Endothelial cell of umbilical vein (primary cell): ENCODE measurements at regions not wholly inside any gene's neighbourhood (a gene's known extent, or its start where the extent isn't known, plus 50 kb on each side); places are given as distances from the start of the nearest gene placed in this dataset.

Experiments used
- BruUV-seq: library from RNA; stranded (reverse); fragments of 400-500 nt; replicated peaks from 2 replicates; lab custom pipeline; 2021; lab: Mats Ljungman, UMichigan
- CTCF ChIA-PET: fragments of 300-600, 350-600 bp; sonication (Branson Sonifier 250); formaldehyde crosslinking; loops from one replicate; lab custom pipeline; 2021; ENCODE audit warnings: antibody characterized with exemption, inconsistent platforms; lab: Charles Lee
- POLR2A ChIA-PET: fragments of 300-600, 350-600 bp; sonication (Branson Sonifier 250); formaldehyde crosslinking; loops from one replicate; lab custom pipeline; 2021; ENCODE audit warnings: antibody characterized with exemption, inconsistent platforms; lab: Charles Lee
- DNase-seq: peaks from one replicate; pipeline ENCODE4 v3.0.0-alpha.2; 2011; ENCODE audit warnings: low read depth, low spot score
- FAIRE-seq: peaks from 2 replicates; lab custom pipeline; 2011; peaks lifted over from hg19 to GRCh38; lab: Jason Lieb, UNC
- H2AFZ ChIP-seq: 2 replicates; pipeline ENCODE4 v1.6.0; 2012; ENCODE audit warnings: low read depth, low read length, control low read depth, inconsistent platforms
- H3K27ac ChIP-seq: 2 replicates; pipeline ENCODE4 v1.5.1; 2011; ENCODE audit warnings: low read depth, mild to moderate bottlenecking, control low read depth, low read length, moderate library complexity; ENCODE audit not compliant: insufficient read depth
- H3K27me3 ChIP-seq, 2 experiments: 2 replicates each; pipeline versions ENCODE4 v1.6.0 to v1.6.1; 2011; ENCODE audit warnings: low read length in 2 of 2, mixed read lengths in 1 of 2; ENCODE audit not compliant: control insufficient read depth in 2 of 2, insufficient read depth in 2 of 2
- H3K36me3 ChIP-seq, 2 experiments: 2 replicates in 1 of 2; 3 replicates in 1 of 2; pipeline ENCODE4 v1.5.1; 2011; ENCODE audit warnings: low read length in 2 of 2, mild to moderate bottlenecking in 1 of 2, moderate library complexity in 1 of 2; ENCODE audit not compliant: control insufficient read depth in 2 of 2, insufficient read depth in 2 of 2; ENCODE audit errors: extremely low read depth in 1 of 2
- H3K4me1 ChIP-seq: 3 replicates; pipeline ENCODE4 v1.5.1; 2011; ENCODE audit warnings: mild to moderate bottlenecking, low read length; ENCODE audit not compliant: control insufficient read depth, insufficient read depth; ENCODE audit errors: extremely low read depth
- H3K4me2 ChIP-seq: 2 replicates; pipeline ENCODE4 v1.6.1; 2011; ENCODE audit warnings: low read length, control low read depth, mixed read lengths; ENCODE audit not compliant: insufficient read depth
- H3K4me3 ChIP-seq, 3 experiments: fragments of 200-600 bp in 1 of 3; sonication (generic), shearing (Covaris generic) in 1 of 3; replicated peaks in 1 of 3; 2 replicates each; pipeline ENCODE4 v1.5.1; 2011 to 2016; ENCODE audit warnings: control low read depth in 3 of 3, low read length in 3 of 3, mild to moderate bottlenecking in 2 of 3, inconsistent platforms in 1 of 3, low read depth in 1 of 3, moderate library complexity in 1 of 3; ENCODE audit not compliant: insufficient read depth in 1 of 3
- H3K79me2 ChIP-seq: 2 replicates; pipeline ENCODE4 v1.6.0; 2012; ENCODE audit warnings: low read length, inconsistent platforms; ENCODE audit not compliant: control insufficient read depth, insufficient read depth
- H3K9ac ChIP-seq: replicated peaks from 2 replicates; pipeline ENCODE3; 2011; ENCODE audit warnings: low read length, control low read depth; ENCODE audit not compliant: insufficient read depth; ENCODE audit errors: extremely low read depth
- H3K9me1 ChIP-seq: replicated peaks from 3 replicates; pipeline ENCODE4 v1.6.0; 2011; ENCODE audit warnings: mild to moderate bottlenecking, low read length; ENCODE audit not compliant: control insufficient read depth, insufficient read depth; ENCODE audit errors: extremely low read depth
- H3K9me3 ChIP-seq: replicated peaks from 2 replicates; pipeline ENCODE4 v1.5.1; 2012; ENCODE audit warnings: low read length, inconsistent platforms; ENCODE audit not compliant: control insufficient read depth, insufficient read depth
- H4K20me1 ChIP-seq: replicated peaks from 2 replicates; pipeline ENCODE3; 2011; ENCODE audit warnings: mild to moderate bottlenecking, low read length; ENCODE audit not compliant: control insufficient read depth, insufficient read depth; ENCODE audit errors: extremely low read depth
- FOS ChIP-seq: IDR thresholded peaks from 2 replicates; pipeline ENCODE4 v1.6.1; 2011; ENCODE audit warnings: mild to moderate bottlenecking, low read length, moderate library complexity, borderline replicate concordance; ENCODE audit not compliant: insufficient read depth
- GATA2 ChIP-seq: IDR thresholded peaks from 2 replicates; pipeline ENCODE4 v1.7.0; 2011; ENCODE audit warnings: low read depth, mild to moderate bottlenecking, moderate library complexity, mixed read lengths, low read length; ENCODE audit not compliant: insufficient read length, insufficient read depth
- JUN ChIP-seq: IDR thresholded peaks from 2 replicates; pipeline ENCODE4 v1.6.1; 2011; ENCODE audit warnings: borderline replicate concordance, low read depth; ENCODE audit not compliant: insufficient read length, insufficient read depth
- POLR2A ChIP-seq: IDR thresholded peaks from 2 replicates; pipeline ENCODE4 v1.6.1; 2012; ENCODE audit warnings: low read depth, mild to moderate bottlenecking, control low read depth, low read length
- POLR2AphosphoS5 ChIP-seq: IDR thresholded peaks from 2 replicates; pipeline ENCODE4 v1.6.1; 2012; ENCODE audit warnings: low read depth, mild to moderate bottlenecking, control low read depth, low read length, moderate library complexity; ENCODE audit not compliant: insufficient read depth
- dilution Hi-C: fragments of 300-500 bp; cut with MboI; formaldehyde crosslinking; loops from one replicate; pipeline ENCODE4 v1.15.0; 2019; ENCODE audit warnings: low sequenced_read_pairs; ENCODE audit not compliant: extremely low pct_ligation_motif_present
- intact Hi-C: fragments of 100-400 bp; cut with micrococcal nuclease; formaldehyde crosslinking; loops from one replicate; pipeline ENCODE4 v1.10.0; 2022
- TF ChIP-seq, protein P1 (sequence below), 2 donors: IDR thresholded peaks; 1 replicate in 1 of 2; 2 replicates in 1 of 2; pipeline ENCODE4 v1.5.1; 2011; ENCODE audit warnings: low read length in 2 of 2, mild to moderate bottlenecking in 2 of 2, moderate library complexity in 2 of 2, control low read depth in 1 of 2, inconsistent platforms in 1 of 2, low read depth in 1 of 2; ENCODE audit not compliant: insufficient read depth in 1 of 2; ENCODE audit errors: extremely low read depth in 1 of 2

DNA sequence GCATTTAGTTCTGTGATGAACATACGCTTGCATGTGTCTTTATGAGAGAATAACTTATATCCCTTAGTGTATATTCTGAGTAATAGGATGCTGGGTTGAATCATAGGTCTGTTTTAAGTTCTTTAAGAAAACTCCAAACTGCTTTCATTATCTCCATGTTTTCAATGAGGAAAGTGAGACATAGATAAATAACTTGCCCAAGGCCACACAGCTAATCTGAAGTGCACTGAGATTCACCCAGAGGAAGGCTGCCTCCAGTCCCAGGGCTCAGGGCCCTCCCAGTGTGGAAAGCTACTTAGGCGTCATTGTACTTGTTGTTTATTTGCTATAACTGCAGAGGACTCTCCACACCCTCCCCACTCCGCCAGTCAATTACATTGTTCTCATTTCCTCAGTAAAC, 126.7 kb downstream of the INHBA start:
- peak; percentile 80 for DNase-seq
- Histone ChIP-seq H4K20me1 (no peaks in the 10 kb centered on the region), H3K4me1 (peaks cover 68% of the 10 kb centered on the region), H3K9me3 (no peaks in the 10 kb centered on the region), H3K36me3 (no peaks in the 10 kb centered on the region), H3K27ac (peak overlapping the region; percentile 96), H3K79me2 (no peaks in the 10 kb centered on the region), H3K4me3 (no peak overlapping the region), H3K9me1 (no peaks in the 10 kb centered on the region), H3K27me3 (no peaks in the 10 kb centered on the region), H3K9ac (peak overlapping the region; percentile 48), H2AFZ (peak overlapping the region; percentile 35), H3K4me2 (no peak overlapping the region)
- CTCF ChIA-PET = no interaction called here
- FAIRE-seq = peak; percentile 31
- POLR2A ChIA-PET = no interaction called here
- BruUV-seq = no TSS peak
- TF ChIP-seq FOS (peak; percentile 27), GATA2 (peak; percentile 62), POLR2A (no peak), JUN (peak; percentile 17)
- TF ChIP-seq, protein P1, sequence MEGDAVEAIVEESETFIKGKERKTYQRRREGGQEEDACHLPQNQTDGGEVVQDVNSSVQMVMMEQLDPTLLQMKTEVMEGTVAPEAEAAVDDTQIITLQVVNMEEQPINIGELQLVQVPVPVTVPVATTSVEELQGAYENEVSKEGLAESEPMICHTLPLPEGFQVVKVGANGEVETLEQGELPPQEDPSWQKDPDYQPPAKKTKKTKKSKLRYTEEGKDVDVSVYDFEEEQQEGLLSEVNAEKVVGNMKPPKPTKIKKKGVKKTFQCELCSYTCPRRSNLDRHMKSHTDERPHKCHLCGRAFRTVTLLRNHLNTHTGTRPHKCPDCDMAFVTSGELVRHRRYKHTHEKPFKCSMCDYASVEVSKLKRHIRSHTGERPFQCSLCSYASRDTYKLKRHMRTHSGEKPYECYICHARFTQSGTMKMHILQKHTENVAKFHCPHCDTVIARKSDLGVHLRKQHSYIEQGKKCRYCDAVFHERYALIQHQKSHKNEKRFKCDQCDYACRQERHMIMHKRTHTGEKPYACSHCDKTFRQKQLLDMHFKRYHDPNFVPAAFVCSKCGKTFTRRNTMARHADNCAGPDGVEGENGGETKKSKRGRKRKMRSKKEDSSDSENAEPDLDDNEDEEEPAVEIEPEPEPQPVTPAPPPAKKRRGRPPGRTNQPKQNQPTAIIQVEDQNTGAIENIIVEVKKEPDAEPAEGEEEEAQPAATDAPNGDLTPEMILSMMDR (IDR thresholded peaks at IDR 0.05; ENCODE audit: extremely low read depth in 1 of 2, insufficient read depth in 1 of 2, low read depth in 1 of 2, low read length in 2 of 2) = no peak
- dilution Hi-C loops (no loop called here), intact Hi-C loops (no loop called here)

DNA sequence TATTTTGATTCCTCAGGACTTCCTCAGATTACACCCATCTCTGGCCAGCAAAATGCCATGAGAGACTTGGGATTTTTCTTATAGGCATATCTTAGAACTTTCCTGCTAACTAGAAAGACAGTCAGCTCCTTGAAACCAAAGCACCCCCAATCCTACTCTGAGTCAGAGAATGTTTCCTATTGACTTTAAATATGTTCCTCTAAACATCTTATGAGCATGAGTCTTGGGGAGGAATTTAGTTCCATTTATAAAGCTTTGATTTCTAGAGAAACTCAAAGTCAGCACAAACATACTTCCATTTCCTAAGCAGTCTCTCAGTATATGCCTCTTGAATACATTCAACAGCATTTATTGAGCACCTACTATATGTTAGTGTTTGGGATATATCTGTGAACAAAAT, 128.5 kb downstream of the INHBA start:
- Histone ChIP-seq H3K79me2 (no peaks in the 10 kb centered on the region), H3K27me3 (no peaks in the 10 kb centered on the region), H3K9ac (peak overlapping the region; percentile 89), H3K4me3 (peak overlapping the region in 1 of 3 experiments; percentile 23), H3K4me1 (peaks cover 56% of the 10 kb centered on the region), H3K9me3 (no peaks in the 10 kb centered on the region), H3K9me1 (no peaks in the 10 kb centered on the region), H4K20me1 (no peaks in the 10 kb centered on the region), H3K4me2 (peak overlapping the region; percentile 90), H2AFZ (no peak overlapping the region), H3K27ac (peak overlapping the region; percentile 96), H3K36me3 (no peaks in the 10 kb centered on the region)
- POLR2A ChIA-PET = interaction anchor here (1.4 kb wide), 1 partner anchor 385 kb away, joined by 3 read pairs; no protein-coding TSS in a partner anchor
- BruUV-seq = TSS peak; percentile 70
- intact Hi-C loops (loop anchor here (1.0 kb wide), 4 partner anchors 17 to 1276 kb away; no protein-coding TSS in a partner anchor), dilution Hi-C loops (no loop called here)
- CTCF ChIA-PET = interaction anchor here (0.7 to 1.7 kb wide), 9 partner anchors 10 to 571 kb away, joined by 3 to 12 read pairs (median 4); no protein-coding TSS in a partner anchor
- DNase-seq (peak; percentile 87), FAIRE-seq (no peak)
- TF ChIP-seq POLR2AphosphoS5 = no peak
- TF ChIP-seq FOS = peak; percentile 69
- TF ChIP-seq GATA2 = no peak
